Activated CD4-positive, CD25-positive, alpha-beta regulatory T cell treated with anti-CD3 and anti-CD28 coated beads, Interleukin-2, amount 50 U/mL, for 72 hours (primary cell): ENCODE measurements at regions not wholly inside any gene's neighbourhood (a gene's known extent, or its start where the extent isn't known, plus 50 kb on each side); places are given as distances from the start of the nearest gene placed in this dataset.

Experiments used
- DNase-seq: peaks from one replicate; pipeline ENCODE4 v3.0.0; 2021

GRCh38 chr14:98182393-98183055, 1089.5 kb downstream of the BCL11B start:
- DNase-seq: no peak

GRCh38 chr14:98183556-98183955, 1088.4 kb downstream of the BCL11B start:
- no peak for DNase-seq

GRCh38 chr14:98184457-98184856, 1087.5 kb downstream of the BCL11B start:
- DNase-seq: no peak

GRCh38 chr14:98185036-98185435, 1087.0 kb downstream of the BCL11B start:
- no peak for DNase-seq

- no peak for DNase-seq
Measured at GRCh38 chr14:98186140-98186539, 1085.9 kb downstream of the BCL11B start.

- no peak for DNase-seq
Measured at GRCh38 chr14:98187281-98187680, 1084.7 kb downstream of the BCL11B start.

GRCh38 chr14:98189062-98189461, 1082.9 kb downstream of the BCL11B start:
- no peak for DNase-seq

- no peak for DNase-seq
Measured at GRCh38 chr14:98189511-98189910, 1082.5 kb downstream of the BCL11B start.

- DNase-seq: no peak
Measured at GRCh38 chr14:98189944-98190343, 1082.1 kb downstream of the BCL11B start.

GRCh38 chr14:98192946-98193345, 1079.1 kb downstream of the BCL11B start:
- DNase-seq: no peak

GRCh38 chr14:98194821-98195220, 1077.2 kb downstream of the BCL11B start:
- DNase-seq: no peak

- DNase-seq: no peak
Measured at GRCh38 chr14:98195256-98195655, 1076.7 kb downstream of the BCL11B start.

- DNase-seq: no peak
Measured at GRCh38 chr14:98197933-98198332, 1074.1 kb downstream of the BCL11B start.

- peak; percentile 60 for DNase-seq
Measured at GRCh38 chr14:98198385-98198784, 1073.6 kb downstream of the BCL11B start.

- no peak for DNase-seq
Measured at GRCh38 chr14:98200601-98201000, 1071.4 kb downstream of the BCL11B start.

- DNase-seq: no peak
Measured at GRCh38 chr14:98203421-98203820, 1068.6 kb downstream of the BCL11B start.

- no peak for DNase-seq
Measured at GRCh38 chr14:98204139-98204538, 1067.9 kb downstream of the BCL11B start.

GRCh38 chr14:98207415-98207814, 1064.6 kb downstream of the BCL11B start:
- no peak for DNase-seq

GRCh38 chr14:98208211-98208611, 1063.8 kb downstream of the BCL11B start:
- no peak for DNase-seq

GRCh38 chr14:98208943-98209342, 1063.1 kb downstream of the BCL11B start:
- DNase-seq: no peak

GRCh38 chr14:98210045-98210672, 1061.8 kb downstream of the BCL11B start:
- DNase-seq: peak; percentile 52

- no peak for DNase-seq
Measured at GRCh38 chr14:98217530-98217929, 1054.5 kb downstream of the BCL11B start.

- DNase-seq: no peak
Measured at GRCh38 chr14:98218218-98218617, 1053.8 kb downstream of the BCL11B start.

GRCh38 chr14:98219638-98220037, 1052.4 kb downstream of the BCL11B start:
- no peak for DNase-seq

GRCh38 chr14:98223106-98223505, 1048.9 kb downstream of the BCL11B start:
- no peak for DNase-seq
